Retinal pigment epithelial cell (primary cell): ENCODE measurements at regions not wholly inside any gene's neighbourhood (a gene's known extent, or its start where the extent isn't known, plus 50 kb on each side); places are given as distances from the start of the nearest gene placed in this dataset.
A peak's percentile ranks its signal among the peaks of the same experiment; 100 is the strongest.

Experiments
- DNase-seq: peaks from one replicate; pipeline ENCODE4 v3.0.0-alpha.2; 2010; ENCODE audit warnings: low read depth
- H3K4me3 ChIP-seq: 2 replicates; pipeline ENCODE4 v1.5.1; 2011; ENCODE audit warnings: mild to moderate bottlenecking, low read length, control low read depth, moderate library complexity
- TF ChIP-seq, protein P1 (sequence below): conservative IDR thresholded peaks from 2 replicates; pipeline ENCODE4 v1.5.1; 2011; ENCODE audit warnings: low read depth, low read length, control low read depth, inconsistent platforms

DNA sequence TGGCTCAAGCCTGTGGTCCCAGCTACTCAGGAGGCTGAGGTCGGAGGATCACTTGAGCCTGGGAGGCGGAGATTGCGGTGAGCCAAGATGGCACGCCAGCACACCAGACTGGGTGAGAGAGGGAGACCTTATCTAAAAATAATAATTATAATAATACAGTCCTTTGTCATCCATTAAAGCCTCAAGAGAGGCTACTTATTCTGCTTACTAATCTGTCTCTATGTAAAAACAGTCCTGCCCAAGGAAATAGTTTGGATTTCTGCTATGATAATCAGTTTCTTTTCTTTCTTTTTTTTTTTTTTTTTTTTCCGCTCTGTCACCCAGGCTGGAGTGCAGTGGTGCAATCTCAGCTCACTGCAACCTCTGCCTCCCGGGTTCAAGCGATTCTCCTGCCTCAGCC, 228.3 kb downstream of the C1D start:
- DNase-seq, result no peak
- TF ChIP-seq, protein P1, sequence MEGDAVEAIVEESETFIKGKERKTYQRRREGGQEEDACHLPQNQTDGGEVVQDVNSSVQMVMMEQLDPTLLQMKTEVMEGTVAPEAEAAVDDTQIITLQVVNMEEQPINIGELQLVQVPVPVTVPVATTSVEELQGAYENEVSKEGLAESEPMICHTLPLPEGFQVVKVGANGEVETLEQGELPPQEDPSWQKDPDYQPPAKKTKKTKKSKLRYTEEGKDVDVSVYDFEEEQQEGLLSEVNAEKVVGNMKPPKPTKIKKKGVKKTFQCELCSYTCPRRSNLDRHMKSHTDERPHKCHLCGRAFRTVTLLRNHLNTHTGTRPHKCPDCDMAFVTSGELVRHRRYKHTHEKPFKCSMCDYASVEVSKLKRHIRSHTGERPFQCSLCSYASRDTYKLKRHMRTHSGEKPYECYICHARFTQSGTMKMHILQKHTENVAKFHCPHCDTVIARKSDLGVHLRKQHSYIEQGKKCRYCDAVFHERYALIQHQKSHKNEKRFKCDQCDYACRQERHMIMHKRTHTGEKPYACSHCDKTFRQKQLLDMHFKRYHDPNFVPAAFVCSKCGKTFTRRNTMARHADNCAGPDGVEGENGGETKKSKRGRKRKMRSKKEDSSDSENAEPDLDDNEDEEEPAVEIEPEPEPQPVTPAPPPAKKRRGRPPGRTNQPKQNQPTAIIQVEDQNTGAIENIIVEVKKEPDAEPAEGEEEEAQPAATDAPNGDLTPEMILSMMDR, result no peak
- no peak overlapping the region for H3K4me3 ChIP-seq

DNA sequence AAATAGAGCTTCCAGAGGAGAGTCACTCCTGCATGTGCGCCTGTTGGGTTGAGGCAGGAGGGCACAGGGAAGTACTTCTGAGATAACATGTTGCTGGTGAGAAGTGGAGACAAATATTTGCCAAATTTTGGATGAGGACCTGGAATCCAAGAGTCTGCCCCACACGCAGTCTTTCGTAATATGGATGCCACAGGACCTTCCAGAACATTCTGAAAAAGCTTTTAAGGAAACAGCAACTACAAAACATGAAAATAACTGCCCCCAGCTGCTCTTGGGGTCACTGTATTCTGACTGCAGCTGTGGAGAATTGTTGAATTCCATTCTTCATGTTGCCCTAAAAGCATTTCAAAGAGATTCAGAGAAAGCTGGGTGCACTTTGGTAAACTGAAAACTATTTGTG, 227.5 kb downstream of the C1D start:
- TF ChIP-seq, protein P1, result no peak
- no peak overlapping the region for H3K4me3 ChIP-seq
- DNase-seq, result no peak

DNA sequence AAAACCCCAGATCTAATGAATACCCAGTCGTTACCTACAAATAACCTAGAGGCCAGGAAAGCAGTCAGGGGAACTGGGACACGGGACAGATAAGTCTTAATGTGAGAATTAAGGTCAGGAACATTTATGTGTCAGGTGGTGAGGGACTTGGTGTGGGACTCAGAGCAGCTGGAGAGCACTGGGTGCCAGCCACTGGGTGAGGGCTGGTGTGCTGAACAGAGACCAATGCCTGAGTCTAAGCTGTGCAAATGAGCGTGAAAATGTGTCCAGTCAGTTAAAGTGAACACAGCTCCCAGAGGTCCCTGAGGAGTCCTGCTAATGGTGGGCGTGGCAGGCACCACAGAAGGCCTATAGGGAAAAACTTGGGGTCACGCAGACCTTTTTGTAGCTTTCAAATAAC, 225.9 kb downstream of the C1D start:
- TF ChIP-seq, protein P1, result no peak
- no peak for DNase-seq
- no peak overlapping the region for H3K4me3 ChIP-seq

DNA sequence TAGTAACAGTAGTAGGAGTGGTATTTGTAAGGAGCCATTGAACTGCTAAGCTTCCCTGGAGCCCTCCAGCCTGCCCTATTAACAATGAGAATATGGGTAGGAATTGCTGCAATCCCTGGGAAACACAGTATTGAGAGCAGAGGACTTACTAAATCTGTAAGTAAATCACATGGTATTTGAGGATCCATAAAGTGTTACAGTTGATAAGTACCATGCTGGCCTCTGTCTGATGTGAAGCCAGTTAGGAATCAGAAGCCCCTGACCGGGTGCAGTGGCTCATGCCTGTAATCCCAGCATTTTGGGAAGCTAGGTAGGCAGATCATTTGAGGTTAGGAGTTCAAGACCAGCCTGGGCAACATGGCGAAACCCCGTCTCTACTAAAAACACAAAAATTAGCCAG, 224.6 kb downstream of the C1D start:
- no peak for DNase-seq
- TF ChIP-seq, protein P1, result no peak
- H3K4me3 ChIP-seq, result no peak overlapping the region

DNA sequence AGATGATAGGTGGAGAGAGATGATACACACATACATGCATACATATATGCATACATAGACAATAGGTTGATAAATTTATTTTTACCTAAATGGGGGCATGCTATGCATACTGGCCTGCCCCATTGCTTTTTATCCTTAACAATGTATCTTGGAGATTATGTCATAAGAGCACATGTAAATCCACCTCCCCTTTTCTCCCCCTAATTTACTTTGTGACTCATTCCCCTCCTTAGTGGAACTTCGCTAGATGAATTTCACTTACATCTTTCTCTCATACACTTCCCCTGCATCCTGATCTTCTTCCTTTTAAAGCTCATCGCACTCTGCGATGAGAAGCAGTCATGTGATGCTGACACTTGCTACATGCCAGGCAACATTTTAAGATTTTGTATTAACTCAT, 223.6 kb downstream of the C1D start:
- TF ChIP-seq, protein P1, result no peak
- DNase-seq, result no peak
- H3K4me3 ChIP-seq, result no peak overlapping the region

DNA sequence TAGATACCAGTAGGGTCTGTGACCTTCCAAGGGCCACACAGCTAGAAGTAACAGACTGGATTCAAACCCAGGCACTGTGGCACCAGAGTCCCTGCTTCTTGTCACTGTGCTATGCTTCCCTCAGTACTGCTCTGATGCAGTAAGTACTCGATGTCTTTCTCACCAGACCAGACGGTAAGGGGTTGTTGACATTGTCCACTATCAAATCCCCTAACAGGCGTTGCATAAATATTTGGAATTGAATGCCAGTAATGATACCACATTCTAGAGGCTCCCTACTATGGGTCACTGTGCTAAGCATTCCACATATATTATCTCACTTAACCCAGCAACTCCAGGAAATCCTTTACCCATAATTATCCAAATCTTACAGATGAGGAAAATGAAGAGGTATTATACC, 223.1 kb downstream of the C1D start:
- H3K4me3 ChIP-seq, result no peak overlapping the region
- TF ChIP-seq, protein P1, result no peak
- DNase-seq, result no peak

DNA sequence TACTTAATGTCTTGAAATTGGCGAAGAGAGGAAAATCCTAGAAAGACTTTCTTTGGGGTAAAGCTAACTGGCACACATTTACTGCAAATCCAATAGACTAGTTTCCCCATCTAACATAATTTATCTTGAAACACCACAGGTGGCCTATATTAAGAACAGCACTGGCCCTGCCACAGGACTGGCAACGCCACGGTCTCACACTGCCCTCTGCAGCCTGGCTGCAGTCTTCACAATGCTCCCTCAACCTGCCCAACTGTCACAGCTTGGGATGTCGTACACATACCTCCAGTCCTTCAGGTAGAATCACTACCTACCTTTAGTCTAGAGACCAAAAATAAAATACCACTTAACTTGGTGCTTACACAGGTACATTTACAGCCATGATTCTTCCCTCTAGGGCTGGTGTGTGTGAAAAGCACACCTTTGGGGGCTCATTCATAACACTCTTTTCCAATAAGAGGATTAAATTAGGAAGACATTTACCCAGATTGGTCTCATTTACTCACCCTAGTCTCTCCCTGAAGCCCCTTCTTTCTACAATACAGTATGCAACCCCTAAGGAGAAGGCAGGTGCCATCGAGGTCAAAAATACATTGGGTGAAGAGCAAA, 222.2 kb downstream of the C1D start:
- H3K4me3 ChIP-seq, result no peak overlapping the region
- DNase-seq, result peak; percentile 39
- TF ChIP-seq, protein P1, result peak; percentile 93
